Gastroesophageal sphincter (tissue), 4 donors: ENCODE measurements at regions not wholly inside any gene's neighbourhood (a gene's known extent, or its start where the extent isn't known, plus 50 kb on each side); places are given as distances from the start of the nearest gene placed in this dataset.

Experiments used
- ATAC-seq: fragments of 150-250 bp; one replicate; pipeline ENCODE4 v1.9.1; 2016; ENCODE audit warnings: mild to moderate bottlenecking, moderate library complexity
- H3K27ac ChIP-seq, 4 donors: fragments of 200-600 bp; sonication (generic) in 3 of 4; 1 replicate in 3 of 4; 2 replicates in 1 of 4; pipeline ENCODE4 v1.5.1; 2016 to 2019
- H3K27me3 ChIP-seq: fragments of 200-600 bp; sonication (generic); one replicate; pipeline ENCODE4 v1.5.1; 2019
- H3K36me3 ChIP-seq, 2 donors: fragments of 200-600 bp; sonication (generic); one replicate each; pipeline ENCODE4 v1.5.1; 2019; ENCODE audit warnings: control low read depth in 1 of 2
- H3K4me1 ChIP-seq, 3 donors: fragments of 200-600 bp; sonication (generic); 1 replicate in 2 of 3; 2 replicates in 1 of 3; pipeline ENCODE4 v1.5.1; 2016 to 2019; ENCODE audit warnings: control low read depth in 2 of 3
- H3K4me3 ChIP-seq, 2 donors: fragments of 200-600 bp; sonication (generic); one replicate each; pipeline ENCODE4 v1.5.1; 2019; ENCODE audit warnings: mild to moderate bottlenecking in 1 of 2, moderate library complexity in 1 of 2
- H3K9me3 ChIP-seq, 3 donors: fragments of 200-600 bp; sonication (generic); one replicate each; pipeline ENCODE4 v1.5.1; 2017 to 2019; ENCODE audit warnings: control low read depth in 2 of 3
- EP300 ChIP-seq: sonication (generic); formaldehyde crosslinking; IDR thresholded peaks from one replicate; pipeline ENCODE4 v1.6.1; 2017; ENCODE audit warnings: antibody characterized with exemption, mild to moderate bottlenecking
- POLR2A ChIP-seq, 2 donors: fragments of 450-650 bp; IDR thresholded peaks; one replicate each; pipeline ENCODE4 v1.6.1; 2017; ENCODE audit warnings: antibody characterized with exemption in 2 of 2, mild to moderate bottlenecking in 2 of 2, moderate library complexity in 1 of 2
- POLR2AphosphoS5 ChIP-seq: sonication (generic); formaldehyde crosslinking; IDR thresholded peaks from one replicate; pipeline ENCODE4 v1.6.1; 2017; ENCODE audit warnings: antibody characterized with exemption
- WGBS, 2 donors: methylation state at CpG; one replicate each; pipeline ENCODE4 v1.1.5; 2018; ENCODE audit warnings: low coverage in 1 of 2; 5-methylcytosine and 5-hydroxymethylcytosine counted together
- TF ChIP-seq, protein P1 (sequence below), 4 experiments: fragments of 200-600 bp in 2 of 4; fragments of 450-650 bp in 2 of 4; sonication (generic) in 1 of 4; IDR thresholded peaks; one replicate each; pipeline ENCODE4 v1.5.1; 2017 to 2019; ENCODE audit warnings: antibody characterized with exemption in 4 of 4, mild to moderate bottlenecking in 2 of 4, moderate library complexity in 2 of 4

DNA sequence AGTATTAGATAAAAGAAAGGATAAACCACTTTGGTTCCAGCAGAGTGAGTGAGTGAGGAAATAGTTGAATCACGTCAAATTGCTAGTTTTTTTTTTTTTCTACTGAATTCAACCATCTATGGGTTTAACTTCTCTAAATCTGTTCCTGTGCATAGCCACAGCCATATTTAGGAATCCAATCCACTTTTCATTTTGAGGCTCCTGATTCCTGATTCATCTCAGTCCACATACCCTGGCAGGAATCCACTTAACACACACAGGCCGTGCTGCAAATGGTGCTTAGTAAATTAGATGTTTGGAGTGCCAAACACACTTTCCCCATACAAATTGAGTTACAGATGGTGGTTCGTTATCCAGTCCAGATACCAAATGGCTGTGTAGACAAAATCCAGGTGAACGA is 220.3 kb downstream of the ALDH8A1 start:
- Histone ChIP-seq H3K36me3 (no peaks in the 10 kb centered on the region), H3K4me3 (no peak overlapping the region), H3K9me3 (no peaks in the 10 kb centered on the region), H3K27ac (no peak overlapping the region), H3K27me3 (no peaks in the 10 kb centered on the region), H3K4me1 (peaks cover 0 to 8% (median 3%) of the 10 kb centered on the region in 3 donors)
- 74% methylated on average over 4 of the region's 4 CpGs for WGBS, 2 donors
- TF ChIP-seq, protein P1, sequence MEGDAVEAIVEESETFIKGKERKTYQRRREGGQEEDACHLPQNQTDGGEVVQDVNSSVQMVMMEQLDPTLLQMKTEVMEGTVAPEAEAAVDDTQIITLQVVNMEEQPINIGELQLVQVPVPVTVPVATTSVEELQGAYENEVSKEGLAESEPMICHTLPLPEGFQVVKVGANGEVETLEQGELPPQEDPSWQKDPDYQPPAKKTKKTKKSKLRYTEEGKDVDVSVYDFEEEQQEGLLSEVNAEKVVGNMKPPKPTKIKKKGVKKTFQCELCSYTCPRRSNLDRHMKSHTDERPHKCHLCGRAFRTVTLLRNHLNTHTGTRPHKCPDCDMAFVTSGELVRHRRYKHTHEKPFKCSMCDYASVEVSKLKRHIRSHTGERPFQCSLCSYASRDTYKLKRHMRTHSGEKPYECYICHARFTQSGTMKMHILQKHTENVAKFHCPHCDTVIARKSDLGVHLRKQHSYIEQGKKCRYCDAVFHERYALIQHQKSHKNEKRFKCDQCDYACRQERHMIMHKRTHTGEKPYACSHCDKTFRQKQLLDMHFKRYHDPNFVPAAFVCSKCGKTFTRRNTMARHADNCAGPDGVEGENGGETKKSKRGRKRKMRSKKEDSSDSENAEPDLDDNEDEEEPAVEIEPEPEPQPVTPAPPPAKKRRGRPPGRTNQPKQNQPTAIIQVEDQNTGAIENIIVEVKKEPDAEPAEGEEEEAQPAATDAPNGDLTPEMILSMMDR (IDR thresholded peaks at IDR 0.05), result no peak
- TF ChIP-seq EP300, result no peak
- no peak for ATAC-seq

DNA sequence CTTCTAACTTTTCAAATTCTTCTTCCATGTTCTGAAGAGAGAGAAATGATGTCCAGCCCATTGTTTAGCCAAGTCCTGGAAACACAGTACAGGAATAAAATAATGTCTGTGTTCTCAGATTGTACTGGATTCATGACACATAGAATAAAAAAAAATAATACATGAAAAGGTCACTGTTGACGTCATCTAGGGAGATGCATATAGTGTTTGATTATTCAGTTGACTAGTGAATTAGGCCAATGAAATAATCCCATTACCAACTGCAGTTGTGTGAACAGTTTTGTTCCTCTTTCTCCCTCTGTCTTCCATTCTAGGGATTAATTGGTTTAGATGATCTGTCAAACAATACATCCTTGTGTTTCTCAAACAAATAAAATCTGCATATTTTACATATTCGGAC is 222.8 kb downstream of the ALDH8A1 start:
- no peak for ATAC-seq
- no peak for TF ChIP-seq EP300
- TF ChIP-seq, protein P1 (IDR thresholded peaks at IDR 0.05), result no peak
- TF ChIP-seq POLR2AphosphoS5, result no peak
- TF ChIP-seq POLR2A (IDR thresholded peaks at IDR 0.05), result no peak

DNA sequence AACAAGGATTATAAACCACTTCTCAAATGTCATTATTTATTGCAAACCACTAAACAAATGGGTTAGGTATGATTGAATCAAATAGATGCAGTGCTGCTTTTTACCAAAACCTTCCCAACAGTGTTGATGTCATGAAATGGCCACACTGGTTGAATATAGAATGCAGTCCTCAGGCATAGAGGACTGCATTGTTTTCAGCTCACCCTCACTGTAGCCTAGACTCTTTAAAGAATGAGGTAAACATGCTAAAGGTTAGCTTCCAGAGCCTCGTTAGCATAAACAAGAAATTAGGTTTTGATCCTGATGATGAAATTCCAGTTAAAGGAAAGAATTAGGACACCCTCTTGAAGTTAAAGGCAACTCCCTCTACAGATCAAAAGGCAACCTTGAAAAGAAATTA is 224.3 kb downstream of the ALDH8A1 start:
- H3K27ac ChIP-seq, result no peak overlapping the region
- TF ChIP-seq, protein P1 (IDR thresholded peaks at IDR 0.05), result no peak
- TF ChIP-seq EP300 (no peak), POLR2A (IDR thresholded peaks at IDR 0.05) (no peak), POLR2AphosphoS5 (no peak)
- H3K36me3 ChIP-seq, result no peaks in the 10 kb centered on the region
- H3K9me3 ChIP-seq, result no peaks in the 10 kb centered on the region
- ATAC-seq, result no peak
- H3K27me3 ChIP-seq, result no peaks in the 10 kb centered on the region
- no peak overlapping the region for H3K4me3 ChIP-seq
- peaks cover 5 to 43% (median 11%) of the 10 kb centered on the region in 3 donors for H3K4me1 ChIP-seq
- WGBS, 2 donors, result 90% methylated on average over 1 of the region's 1 CpG; no CpG with 5 or more reads in 1 of the 2 donors

More for the DNA sequence above, 222.8 kb downstream of the ALDH8A1 start:
- H3K4me1 ChIP-seq, result peaks cover 0 to 29% (median 6%) of the 10 kb centered on the region in 3 donors
- no peaks in the 10 kb centered on the region for H3K9me3 ChIP-seq
- no peaks in the 10 kb centered on the region for H3K27me3 ChIP-seq
- H3K27ac ChIP-seq, result no peak overlapping the region
- H3K36me3 ChIP-seq, result no peaks in the 10 kb centered on the region
- 55 to 76% methylated on average over 2 of the region's 2 CpGs for WGBS, 2 donors
- no peak overlapping the region for H3K4me3 ChIP-seq

DNA sequence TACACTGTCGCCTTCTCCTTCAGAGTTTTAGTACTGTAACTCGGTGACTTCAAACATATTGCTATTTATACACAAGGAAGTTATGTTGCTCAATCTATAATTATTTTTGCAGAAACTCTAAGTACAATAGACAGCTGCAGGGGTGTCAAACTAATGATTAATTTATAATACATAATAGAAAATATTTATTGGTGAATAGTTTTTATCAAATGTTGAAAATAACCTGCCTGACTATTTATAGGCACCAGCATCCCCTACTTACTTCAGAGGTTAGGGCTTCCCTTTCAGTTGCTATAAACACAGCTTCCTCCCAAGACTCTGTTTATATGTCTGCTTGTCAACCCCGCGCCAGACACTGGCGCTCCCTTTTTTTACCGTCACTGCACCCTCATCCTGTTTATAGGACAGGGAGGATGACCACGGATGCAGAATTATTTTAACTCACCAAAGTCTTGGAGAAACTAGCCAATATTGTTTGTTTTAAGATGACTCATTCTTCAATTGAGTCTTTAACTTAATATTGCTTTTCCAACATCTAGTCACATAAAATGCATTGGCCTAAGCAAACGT is 225.0 kb downstream of the ALDH8A1 start:
- ATAC-seq, result no peak
- peaks cover 6 to 50% (median 17%) of the 10 kb centered on the region in 3 donors for H3K4me1 ChIP-seq

More for the DNA sequence above, 225.0 kb downstream of the ALDH8A1 start:
- Histone ChIP-seq H3K27ac (no peak overlapping the region), H3K27me3 (no peaks in the 10 kb centered on the region), H3K36me3 (no peaks in the 10 kb centered on the region), H3K4me3 (no peak overlapping the region), H3K9me3 (no peaks in the 10 kb centered on the region)
- WGBS, 2 donors, result 12 to 18% methylated on average over 8 of the region's 8 CpGs
- TF ChIP-seq POLR2A (IDR thresholded peaks at IDR 0.05) (no peak), EP300 (no peak), POLR2AphosphoS5 (no peak)
- TF ChIP-seq, protein P1 (IDR thresholded peaks at IDR 0.05), result no peak
